DMS114 treated with DMSO at 0.1 percent for 48 hours (cell line): ENCODE measurements at regions not wholly inside any gene's neighbourhood (a gene's known extent, or its start where the extent isn't known, plus 50 kb on each side); places are given as distances from the start of the nearest gene placed in this dataset.

Source experiments
- DNase-seq: peaks from one replicate; lab custom pipeline; 2025; ENCODE audit not compliant: unreplicated experiment; lab: John Stamatoyannopoulos, UW

DNA sequence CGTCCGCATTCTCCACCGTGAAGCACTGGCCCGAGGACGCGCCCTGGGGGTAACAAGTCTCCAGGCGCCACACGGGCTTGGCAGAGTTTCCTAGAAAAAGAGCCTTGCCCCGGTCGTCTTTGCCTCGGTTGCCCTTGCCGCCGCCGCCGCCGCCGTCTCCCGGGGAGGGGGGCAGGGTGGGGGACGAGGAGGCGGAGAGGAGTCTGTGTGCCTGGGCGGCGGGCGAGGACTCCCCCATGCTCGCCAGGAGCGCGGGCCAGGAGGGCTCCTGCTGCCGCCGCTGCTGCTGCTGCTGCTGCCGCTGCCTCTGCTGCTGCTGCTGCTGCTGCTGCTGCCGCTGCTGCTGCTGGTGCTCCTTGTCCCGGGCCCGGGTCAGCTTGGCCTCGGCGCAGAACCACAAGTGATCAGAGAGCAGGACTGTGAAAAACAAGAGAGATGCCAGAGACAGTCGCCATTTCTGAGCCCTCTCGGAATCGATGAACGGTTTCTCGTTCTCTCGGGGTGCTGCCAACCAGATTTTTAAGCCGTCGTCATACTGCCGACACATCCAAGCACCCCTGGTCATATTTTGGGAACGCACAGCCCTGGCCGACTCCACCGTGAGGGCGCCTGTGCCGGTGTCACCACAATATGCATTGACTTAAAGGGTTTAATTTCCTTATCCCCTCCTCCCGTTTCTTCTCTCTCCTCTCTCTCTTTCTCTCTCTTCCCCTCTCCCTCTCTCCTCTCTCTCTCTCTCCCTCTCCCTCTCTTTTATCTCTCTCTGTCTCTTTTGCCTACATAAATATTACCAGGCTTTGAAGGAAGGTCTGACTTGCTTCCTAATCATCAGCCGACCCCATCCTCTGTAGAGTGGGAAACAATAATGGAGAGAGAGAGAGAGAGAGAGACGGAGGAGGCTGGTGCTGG, 349.1 kb downstream of the LIG4 start:
- no peak for DNase-seq

GRCh38 chr13:107865643-107866031, 349.7 kb downstream of the LIG4 start:
- no peak for DNase-seq

GRCh38 chr13:107865318-107865575, 350.1 kb downstream of the LIG4 start:
- DNase-seq: no peak

- peak; percentile 16 for DNase-seq
Observed at GRCh38 chr13:107864543-107865317, 350.6 kb downstream of the LIG4 start.

GRCh38 chr13:107860284-107860683, 355.1 kb downstream of the LIG4 start:
- no peak for DNase-seq

DNA sequence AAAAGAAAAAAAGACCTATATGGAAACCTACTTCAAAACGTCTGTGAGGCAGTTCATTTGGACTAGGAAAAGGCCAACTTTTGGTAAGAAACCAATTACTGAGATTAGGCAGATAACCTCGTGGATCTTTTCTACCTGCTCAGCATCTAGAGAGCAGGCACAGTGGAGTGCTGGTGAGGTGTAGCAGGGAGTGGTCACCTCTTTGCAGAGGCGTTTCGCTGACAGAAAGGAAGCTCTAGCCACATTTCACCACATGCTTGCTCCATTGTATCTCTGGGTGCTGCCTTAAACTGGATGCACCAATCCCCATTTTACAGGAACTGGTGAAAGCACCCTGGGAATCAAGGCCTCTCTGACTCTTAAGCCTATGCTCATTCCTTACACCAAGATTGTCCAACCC, 360.5 kb downstream of the LIG4 start:
- DNase-seq: no peak

DNA sequence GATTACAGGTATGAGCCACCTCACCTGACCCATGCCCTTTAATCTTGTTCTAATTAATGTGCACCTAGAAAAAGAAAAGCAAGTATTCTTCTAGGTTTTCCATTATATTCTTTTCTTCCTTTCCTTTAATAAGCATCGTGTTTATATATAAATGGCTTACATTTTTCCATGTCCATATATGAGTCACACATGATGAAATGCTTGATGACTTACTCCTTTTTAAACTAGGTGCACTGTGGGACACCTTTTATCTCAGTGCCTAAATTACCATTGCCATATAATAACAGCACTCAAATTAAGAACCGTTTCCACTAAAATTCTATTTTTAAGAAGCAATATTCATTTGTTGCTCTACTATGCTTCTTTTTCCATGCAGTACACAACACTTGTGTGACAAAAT, 363.3 kb downstream of the LIG4 start:
- no peak for DNase-seq

GRCh38 chr13:107851670-107852069, 363.7 kb downstream of the LIG4 start:
- DNase-seq: no peak

DNA sequence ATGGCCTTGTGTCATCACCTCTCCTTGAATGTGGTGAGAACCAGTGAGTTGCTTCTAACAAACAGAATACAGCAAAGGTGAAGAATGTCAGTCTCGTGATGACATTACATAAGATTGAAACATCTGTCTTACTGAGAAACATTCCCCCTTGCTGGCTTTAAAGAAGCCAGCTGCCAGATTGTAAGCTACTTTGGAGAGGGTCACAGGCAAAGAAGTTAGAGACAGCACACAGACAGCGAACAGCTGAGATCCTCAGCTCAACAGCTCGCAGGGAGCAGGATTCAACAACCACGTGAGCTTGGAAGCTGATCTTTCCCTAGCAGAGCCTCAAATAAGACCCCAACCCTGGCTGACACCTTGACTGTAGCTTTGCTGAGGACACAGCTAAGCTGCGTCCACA, 367.9 kb downstream of the LIG4 start:
- no peak for DNase-seq

DNA sequence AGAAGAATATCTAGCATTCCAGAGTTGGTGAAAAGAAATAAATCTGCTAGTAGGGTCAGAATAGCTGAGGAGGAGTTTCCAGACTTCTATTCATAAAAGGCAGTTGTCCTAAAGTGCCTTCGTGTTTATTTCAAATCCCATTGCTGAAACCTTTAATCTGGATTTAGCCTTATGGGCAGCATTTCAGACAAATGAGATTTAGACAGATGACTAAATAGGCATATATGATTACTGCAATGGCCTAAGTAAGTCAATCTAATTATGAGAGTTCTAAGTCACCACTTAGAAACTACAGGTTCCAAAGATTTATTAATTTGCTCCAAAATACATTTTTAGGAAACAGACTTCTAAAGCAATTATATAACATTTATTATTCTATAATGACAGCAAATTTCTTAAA, 368.7 kb downstream of the LIG4 start:
- no peak for DNase-seq

GRCh38 chr13:107845911-107846310, 369.4 kb downstream of the LIG4 start:
- DNase-seq: no peak

DNA sequence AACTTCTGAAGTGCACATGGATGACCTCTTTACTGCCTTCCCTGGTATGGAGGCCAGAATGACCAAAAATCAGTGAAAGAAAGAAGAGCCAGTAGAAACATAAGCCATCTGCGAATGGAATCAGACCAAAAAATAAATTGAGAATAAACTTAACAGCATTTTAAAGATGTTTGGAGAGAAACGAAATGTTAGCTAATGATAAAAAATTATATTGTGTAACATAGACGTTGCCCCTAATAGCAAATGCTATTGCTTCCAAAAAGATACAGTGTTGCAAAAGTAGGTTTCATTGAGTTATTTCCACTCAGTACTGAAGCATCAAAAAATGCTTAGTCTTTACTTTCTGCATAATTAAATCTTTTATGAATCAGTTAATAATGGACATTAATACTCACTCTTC, 371.7 kb downstream of the LIG4 start:
- DNase-seq: no peak

- DNase-seq: no peak
Observed at GRCh38 chr13:107843281-107843680, 372.1 kb downstream of the LIG4 start.

GRCh38 chr13:107842562-107843180, 372.7 kb downstream of the LIG4 start:
- no peak for DNase-seq

DNA sequence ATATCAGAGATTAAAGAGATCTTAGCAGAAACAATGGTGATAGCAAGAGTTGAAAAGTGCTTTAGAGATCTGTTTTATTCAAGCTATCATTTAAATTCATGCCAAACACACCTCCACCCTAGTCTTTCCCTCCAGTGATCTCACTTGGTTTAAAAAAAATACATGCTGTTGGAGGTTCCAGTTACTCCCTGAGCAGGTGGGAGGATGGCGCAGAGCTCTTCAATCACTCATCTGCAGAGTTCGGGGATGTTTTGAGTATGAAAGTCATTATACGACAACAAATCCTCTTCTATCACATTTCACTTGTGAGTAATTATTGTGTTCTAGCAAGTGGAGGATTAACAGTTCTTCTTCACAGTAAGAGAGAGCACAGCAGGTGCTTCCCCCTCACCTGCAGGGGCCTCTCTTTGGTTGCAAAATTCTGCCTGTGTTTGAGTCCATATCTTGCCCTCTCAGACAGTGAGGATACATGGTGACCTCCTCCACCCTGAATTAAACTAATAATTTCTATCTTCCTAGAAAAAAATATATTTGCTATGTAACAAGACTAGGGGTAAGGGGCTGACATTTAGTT, 376.7 kb downstream of the LIG4 start:
- no peak for DNase-seq

DNA sequence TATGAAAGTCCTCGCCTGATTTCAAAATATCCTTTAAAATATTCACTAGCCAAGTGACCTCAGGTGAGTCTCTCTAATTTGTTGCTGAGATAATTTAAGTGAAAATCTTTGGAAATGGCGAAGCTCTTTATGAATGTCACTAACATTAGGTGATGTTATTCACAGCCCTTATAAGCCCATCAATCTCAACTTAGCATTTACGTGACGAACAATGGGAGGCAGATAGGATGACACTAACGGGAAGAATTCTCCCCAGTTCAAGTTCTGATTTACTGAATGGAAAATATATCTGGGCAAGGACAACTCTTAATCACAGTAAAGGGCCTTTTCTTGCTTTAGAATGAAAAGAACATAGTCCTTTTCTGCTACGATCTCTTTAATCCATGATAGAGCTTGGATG, 378.7 kb downstream of the LIG4 start:
- DNase-seq: no peak

DNA sequence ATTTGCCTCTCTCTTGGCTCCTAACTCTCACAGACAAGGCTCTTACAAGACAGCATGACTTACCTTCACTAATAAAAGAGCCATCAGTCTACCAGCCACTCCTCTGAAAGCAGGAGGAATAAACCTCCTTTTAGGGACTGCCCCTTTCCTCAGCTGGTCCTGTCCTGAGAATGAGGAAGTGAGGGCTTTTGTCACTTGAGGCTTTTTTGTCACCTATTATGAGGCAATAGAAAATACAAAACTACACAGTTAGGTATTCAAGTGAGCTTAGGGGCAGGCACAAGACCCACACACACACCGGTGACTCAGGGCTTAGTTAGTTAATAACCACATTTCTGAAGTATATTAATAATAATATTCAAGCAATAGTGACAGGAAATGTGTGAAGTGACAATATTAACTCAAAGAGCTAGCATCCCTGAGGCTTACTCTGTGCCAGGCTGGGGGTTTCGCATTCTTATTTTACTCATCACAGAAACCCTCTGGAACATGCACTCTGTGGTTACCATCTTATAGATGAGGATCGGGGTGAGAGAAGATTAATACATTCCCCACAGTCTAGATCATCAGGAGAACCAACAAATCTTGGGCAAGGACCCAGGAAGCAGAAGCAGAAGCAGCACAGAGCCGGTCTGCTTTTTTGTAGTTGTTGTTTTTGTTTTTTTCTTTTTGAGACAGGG, 379.9 kb downstream of the LIG4 start:
- no peak for DNase-seq

GRCh38 chr13:107834717-107835116, 380.6 kb downstream of the LIG4 start:
- DNase-seq: no peak

GRCh38 chr13:107834281-107834680, 381.1 kb downstream of the LIG4 start:
- no peak for DNase-seq

DNA sequence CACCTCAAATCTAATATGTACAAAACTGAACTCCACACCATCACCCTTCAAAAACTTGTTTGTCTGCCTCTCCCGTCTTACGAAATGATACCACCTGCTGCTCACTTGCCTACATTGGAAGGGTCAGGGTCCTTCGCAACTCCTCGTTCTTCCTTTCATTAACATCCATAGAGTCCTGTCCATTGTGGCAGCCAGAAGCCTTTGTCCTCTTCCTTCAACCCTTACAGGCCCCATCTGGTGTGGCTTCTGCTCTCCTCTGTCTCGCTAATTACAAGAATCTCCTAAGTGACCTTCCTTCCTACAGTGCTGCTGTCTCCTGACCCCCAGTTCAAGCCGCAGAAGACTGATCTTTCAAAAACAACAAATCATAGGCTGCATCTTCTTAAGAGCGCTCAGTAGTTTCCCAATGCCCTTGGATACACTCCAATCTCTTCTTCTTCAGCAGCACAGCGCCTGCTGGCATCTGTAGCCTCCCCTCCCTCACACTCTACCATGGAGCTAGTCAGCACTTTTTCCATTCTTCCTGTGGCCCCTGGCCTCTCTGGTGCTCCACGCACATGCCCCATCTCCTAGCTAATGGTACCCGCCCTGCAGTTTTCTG, 382.7 kb downstream of the LIG4 start:
- DNase-seq: no peak

DNA sequence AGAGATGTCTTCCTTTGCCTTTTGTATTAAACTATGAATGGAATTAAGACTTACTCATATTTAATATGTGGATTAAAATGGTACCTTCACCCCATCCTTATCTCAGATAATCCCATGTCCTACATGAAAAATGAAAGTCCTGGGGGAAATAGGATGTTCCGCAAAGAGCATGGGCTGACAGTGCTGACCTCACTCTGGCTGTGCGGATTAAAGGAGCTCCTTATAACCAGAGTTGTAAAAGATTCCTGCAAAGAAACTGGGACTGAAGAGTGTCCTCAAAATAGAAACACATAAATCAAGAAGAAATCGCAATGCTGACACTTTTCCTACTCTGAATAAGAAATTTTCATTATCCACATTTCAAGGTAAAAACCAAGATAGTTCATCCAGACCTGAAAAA, 384.5 kb downstream of the LIG4 start:
- DNase-seq: no peak
